Activated T-helper 17 cell treated with anti-CD3 and anti-CD28 coated beads, Interleukin-2, amount 50 U/mL, for 72 hours (primary cell): ENCODE measurements at regions not wholly inside any gene's neighbourhood (a gene's known extent, or its start where the extent isn't known, plus 50 kb on each side); places are given as distances from the start of the nearest gene placed in this dataset.

Source experiments
- ATAC-seq: fragments of 150-1000 bp; cut with Tn5 transposase; replicated peaks from 2 replicates; pipeline ENCODE4 v1.10.0; 2021; ENCODE audit warnings: mild to moderate bottlenecking, moderate library complexity
- H3K27ac Mint-ChIP-seq: one replicate; pipeline ENCODE4 v1.8.0; 2022; ENCODE audit warnings: mixed read lengths
- H3K27me3 Mint-ChIP-seq: one replicate; pipeline ENCODE4 v1.8.0; 2022; ENCODE audit warnings: mixed read lengths
- H3K36me3 Mint-ChIP-seq: one replicate; pipeline ENCODE4 v1.8.0; 2022; ENCODE audit warnings: low read depth, mild to moderate bottlenecking, mixed read lengths
- H3K4me1 Mint-ChIP-seq: one replicate; pipeline ENCODE4 v1.8.0; 2022; ENCODE audit warnings: mixed read lengths
- H3K4me3 Mint-ChIP-seq: one replicate; pipeline ENCODE4 v1.8.0; 2022; ENCODE audit warnings: mild to moderate bottlenecking, mixed read lengths
- H3K9me3 Mint-ChIP-seq: one replicate; pipeline ENCODE4 v1.8.0; 2022; ENCODE audit warnings: mixed read lengths

DNA sequence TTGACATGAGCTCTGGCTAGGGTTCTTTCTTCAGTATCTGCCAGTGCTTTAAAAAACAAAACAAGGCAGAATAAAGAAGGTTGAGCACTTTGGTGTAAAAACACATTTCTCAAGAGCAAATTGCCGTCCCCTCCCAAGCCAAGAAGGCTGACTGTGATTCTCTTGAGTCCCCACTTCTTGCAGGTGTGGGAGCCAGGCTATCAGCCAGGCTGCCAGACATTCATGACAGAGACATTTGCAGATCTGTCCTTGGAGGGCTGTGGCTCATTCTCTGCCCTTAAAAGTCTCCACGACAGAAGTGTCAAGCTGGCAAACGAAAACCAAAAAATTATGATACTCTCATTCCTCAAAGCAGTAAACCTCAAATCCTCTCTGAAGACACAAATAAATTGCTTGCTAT is 749.3 kb upstream of the HS6ST1 start:
- Mint-ChIP-seq H3K9me3 (no peaks in the 10 kb centered on the region), H3K27ac (no peak overlapping the region), H3K27me3 (no peaks in the 10 kb centered on the region), H3K36me3 (no peaks in the 10 kb centered on the region), H3K4me1 (no peaks in the 10 kb centered on the region), H3K4me3 (no peak overlapping the region)
- no peak for ATAC-seq

DNA sequence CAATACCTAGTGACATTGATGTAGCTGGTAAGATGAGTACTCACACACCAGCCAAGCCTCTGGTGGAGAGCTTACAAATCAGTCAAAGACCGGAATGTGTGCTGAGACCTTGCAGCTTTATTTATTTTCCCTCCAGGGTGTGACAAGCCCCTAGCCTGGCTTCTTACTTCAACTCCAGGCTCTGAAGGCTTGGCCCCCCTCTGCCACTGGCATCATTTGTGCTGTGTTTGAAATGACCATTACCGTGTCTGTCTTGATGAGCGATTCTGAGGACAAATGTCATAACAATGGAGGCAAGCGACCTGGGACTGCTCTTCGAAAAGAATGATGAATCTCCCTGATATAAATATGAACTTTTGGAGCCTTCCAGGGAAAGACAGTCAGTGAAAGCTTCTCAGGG is 749.9 kb upstream of the HS6ST1 start:
- Mint-ChIP-seq H3K9me3 (no peaks in the 10 kb centered on the region), H3K27ac (no peak overlapping the region), H3K27me3 (no peaks in the 10 kb centered on the region), H3K36me3 (no peaks in the 10 kb centered on the region), H3K4me1 (no peaks in the 10 kb centered on the region), H3K4me3 (no peak overlapping the region)
- no peak for ATAC-seq

DNA sequence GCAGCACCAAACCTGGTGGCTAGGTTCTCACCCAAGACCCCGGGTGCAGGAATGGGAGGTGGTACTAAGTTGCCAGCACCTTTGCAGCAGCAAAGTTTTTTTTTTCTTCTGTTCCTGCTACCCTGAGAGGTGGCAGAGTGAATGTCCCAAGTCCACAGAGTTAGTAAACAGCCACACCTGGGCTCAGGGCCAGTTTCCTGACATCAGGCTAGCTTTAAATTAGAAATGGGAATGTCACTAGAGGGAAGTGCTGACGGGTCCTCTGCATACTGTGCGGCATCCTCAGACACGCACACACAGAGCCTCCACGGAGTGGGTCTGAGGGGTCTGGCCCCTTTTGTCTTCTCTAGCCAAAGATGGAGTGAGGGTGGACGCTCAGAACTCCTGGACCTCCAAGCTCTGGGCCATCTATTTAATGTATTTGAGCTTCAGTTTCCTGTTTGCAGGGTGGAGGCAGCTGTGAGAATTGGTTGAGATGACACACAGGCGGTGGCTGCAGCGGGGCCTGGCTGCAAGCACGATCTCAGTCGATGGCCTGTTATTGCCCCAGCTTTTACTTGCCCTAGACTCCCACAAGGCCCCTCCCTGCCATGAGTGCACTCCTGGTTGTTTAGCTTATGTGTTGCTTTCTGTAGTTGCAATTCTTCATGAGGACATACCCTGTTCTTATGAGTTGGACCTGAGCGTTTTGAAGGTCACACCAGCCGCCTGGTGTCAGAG is 751.4 kb upstream of the HS6ST1 start:
- Mint-ChIP-seq H3K4me3 (no peak overlapping the region), H3K27me3 (no peaks in the 10 kb centered on the region), H3K4me1 (no peaks in the 10 kb centered on the region), H3K9me3 (no peaks in the 10 kb centered on the region), H3K36me3 (no peaks in the 10 kb centered on the region), H3K27ac (no peak overlapping the region)
- ATAC-seq = no peak

DNA sequence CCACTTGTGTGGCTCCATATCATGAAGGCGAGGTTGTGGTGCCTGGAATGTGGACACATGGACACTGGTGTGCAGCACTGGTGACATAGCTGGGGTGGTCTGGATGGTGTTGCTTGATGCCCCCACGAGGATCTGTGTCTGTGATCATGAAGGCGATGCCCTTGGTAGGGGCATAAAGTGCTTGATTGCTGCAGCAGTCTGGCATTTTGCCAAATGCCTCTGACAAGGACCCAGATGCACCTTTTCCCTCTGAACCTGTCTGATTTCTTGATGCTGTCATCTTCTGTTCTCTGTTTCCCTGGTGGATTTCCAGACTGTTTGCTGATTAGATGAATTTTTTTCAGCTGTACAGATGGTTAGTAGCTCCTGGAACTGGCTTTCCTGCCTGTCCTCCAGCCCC is 752.0 kb upstream of the HS6ST1 start:
- no peak for ATAC-seq
- H3K9me3 Mint-ChIP-seq = no peaks in the 10 kb centered on the region
- H3K27ac Mint-ChIP-seq = no peak overlapping the region
- no peaks in the 10 kb centered on the region for H3K4me1 Mint-ChIP-seq
- H3K4me3 Mint-ChIP-seq = no peak overlapping the region
- H3K27me3 Mint-ChIP-seq = no peaks in the 10 kb centered on the region
- H3K36me3 Mint-ChIP-seq = no peaks in the 10 kb centered on the region

DNA sequence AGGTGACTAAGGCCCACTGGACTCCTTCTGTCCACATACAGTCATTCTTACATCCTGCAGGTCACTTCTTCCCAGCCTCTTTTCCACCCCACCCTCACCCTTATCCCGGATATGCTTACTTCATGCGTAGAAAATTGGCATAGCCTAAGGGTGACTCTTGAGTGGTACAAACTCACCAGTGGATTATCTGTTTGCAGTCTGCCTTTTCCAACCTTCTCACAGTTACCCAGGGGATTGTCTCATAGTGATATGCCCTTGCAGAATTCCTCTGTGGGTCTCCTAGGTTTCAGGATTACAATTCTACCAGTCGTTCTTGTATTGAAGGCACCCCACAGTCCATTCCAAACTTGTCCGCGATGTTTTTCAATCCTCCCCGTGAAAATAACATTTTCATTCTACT is 752.9 kb upstream of the HS6ST1 start:
- Mint-ChIP-seq H3K4me3 (no peak overlapping the region), H3K36me3 (no peaks in the 10 kb centered on the region), H3K9me3 (no peaks in the 10 kb centered on the region), H3K27me3 (no peaks in the 10 kb centered on the region), H3K27ac (no peak overlapping the region), H3K4me1 (no peaks in the 10 kb centered on the region)
- ATAC-seq = no peak

DNA sequence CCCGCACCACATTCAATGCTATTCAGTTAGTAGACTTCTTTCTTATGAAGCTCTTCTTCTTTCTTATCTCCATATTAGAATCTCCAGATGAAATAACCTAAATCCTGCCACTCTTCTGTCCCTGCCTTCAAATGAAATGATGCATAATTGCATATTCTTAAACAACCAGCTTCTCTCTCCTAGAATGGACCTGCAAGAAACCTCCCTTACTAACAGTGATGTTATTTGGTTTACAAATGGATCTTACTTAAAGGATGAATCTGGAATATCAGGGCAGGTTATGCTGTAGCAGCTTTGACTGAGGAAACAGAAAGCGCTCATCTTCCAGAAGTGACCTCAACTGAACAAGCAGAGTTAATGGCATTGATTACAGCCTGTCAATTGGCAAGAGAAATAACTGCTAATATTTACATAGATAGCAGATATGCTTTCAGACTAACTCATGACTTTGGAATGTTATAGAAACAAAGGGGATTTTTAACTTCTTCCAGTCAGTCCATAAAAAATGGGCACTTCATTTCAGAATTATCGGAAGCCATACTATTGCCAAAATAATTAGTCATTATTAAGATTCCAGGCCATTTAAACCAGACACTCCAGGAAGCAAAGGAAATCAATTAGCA is 755.7 kb upstream of the HS6ST1 start:
- Mint-ChIP-seq H3K4me3 (no peak overlapping the region), H3K27ac (no peak overlapping the region), H3K4me1 (no peaks in the 10 kb centered on the region), H3K27me3 (peaks cover 4% of the 10 kb centered on the region), H3K36me3 (no peaks in the 10 kb centered on the region), H3K9me3 (no peaks in the 10 kb centered on the region)
- ATAC-seq = no peak

DNA sequence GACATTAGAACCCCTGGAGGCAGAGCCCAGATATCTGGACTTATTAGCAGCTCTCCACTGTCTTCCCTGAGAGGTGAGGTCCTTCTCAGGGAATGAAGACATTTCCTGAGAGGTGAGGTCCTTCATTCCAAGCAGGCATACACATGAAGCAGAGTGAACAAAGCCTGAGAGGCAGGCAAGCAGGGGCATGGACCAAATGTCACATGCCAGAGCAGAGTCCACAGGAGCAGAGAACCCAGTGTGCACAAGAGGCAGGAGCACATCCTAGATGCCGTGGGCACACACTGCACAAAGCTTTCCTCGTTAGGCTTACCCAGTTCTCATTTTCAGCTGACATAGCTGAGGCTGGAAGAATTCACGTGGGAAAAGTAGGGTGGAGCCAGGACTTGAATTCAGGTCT is 759.9 kb upstream of the HS6ST1 start:
- no peaks in the 10 kb centered on the region for H3K36me3 Mint-ChIP-seq
- no peak for ATAC-seq
- no peaks in the 10 kb centered on the region for H3K4me1 Mint-ChIP-seq
- H3K27me3 Mint-ChIP-seq = peaks cover 4% of the 10 kb centered on the region
- H3K27ac Mint-ChIP-seq = no peak overlapping the region
- no peaks in the 10 kb centered on the region for H3K9me3 Mint-ChIP-seq
- no peak overlapping the region for H3K4me3 Mint-ChIP-seq

DNA sequence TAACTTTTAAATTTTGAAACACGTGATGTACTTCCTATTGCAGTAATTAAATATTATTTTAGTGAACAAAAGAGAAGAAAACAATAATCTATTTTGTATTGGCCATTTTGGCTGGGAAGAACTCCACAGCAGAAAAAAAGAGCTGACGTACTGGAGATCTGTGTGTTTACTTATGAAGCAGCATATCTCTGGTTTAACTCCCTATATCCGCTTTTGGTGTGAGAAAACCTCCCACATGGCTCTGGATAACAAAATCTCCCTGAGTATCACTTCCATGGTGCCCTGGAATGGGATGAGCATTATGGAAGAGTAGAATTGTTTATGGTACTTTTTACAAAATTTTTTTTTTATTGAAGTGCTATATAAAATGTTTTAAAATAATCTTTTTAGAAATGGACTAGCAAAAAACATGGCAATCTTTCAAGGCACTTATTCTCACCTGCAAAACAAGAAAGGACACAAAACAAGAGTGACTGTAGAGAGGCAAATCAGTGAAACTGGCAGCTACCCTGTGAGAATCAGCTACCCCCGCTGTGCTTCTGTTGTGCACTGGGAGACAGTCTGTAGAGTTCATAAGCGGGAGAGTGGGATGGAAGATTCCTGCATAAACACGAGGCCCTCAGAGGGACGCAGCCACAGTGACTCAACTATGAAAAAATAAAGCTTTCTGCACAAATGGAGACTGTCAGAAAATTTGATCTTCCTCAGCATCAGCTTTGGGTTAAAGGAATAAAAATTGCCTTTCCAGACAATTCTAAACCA is 762.2 kb upstream of the HS6ST1 start:
- Mint-ChIP-seq H3K4me1 (no peaks in the 10 kb centered on the region), H3K36me3 (no peaks in the 10 kb centered on the region), H3K9me3 (no peaks in the 10 kb centered on the region), H3K4me3 (no peak overlapping the region), H3K27me3 (peaks cover 4% of the 10 kb centered on the region), H3K27ac (no peak overlapping the region)
- ATAC-seq = no peak

DNA sequence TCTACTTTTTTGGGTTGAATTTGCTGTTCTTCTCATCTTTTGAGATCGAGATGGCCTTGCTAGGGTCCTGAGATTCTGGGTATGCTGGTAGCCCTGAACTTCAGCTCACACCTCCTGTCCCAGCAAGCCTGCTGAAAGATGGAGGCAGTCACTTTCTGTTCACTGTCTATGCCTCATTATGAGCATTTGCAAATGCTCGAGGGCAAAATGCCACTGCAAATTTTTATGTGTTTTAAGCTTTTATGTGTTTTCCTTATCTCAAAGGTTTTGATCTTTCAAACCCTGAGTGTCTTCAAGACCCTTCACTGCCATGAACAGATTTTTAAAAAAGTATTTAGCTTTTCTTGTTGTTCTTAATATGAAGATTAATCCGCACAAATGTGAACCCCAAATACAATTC is 766.7 kb upstream of the HS6ST1 start:
- Mint-ChIP-seq H3K4me1 (no peaks in the 10 kb centered on the region), H3K27ac (no peak overlapping the region), H3K27me3 (peaks cover 4% of the 10 kb centered on the region), H3K4me3 (no peak overlapping the region), H3K9me3 (no peaks in the 10 kb centered on the region), H3K36me3 (no peaks in the 10 kb centered on the region)
- no peak for ATAC-seq

DNA sequence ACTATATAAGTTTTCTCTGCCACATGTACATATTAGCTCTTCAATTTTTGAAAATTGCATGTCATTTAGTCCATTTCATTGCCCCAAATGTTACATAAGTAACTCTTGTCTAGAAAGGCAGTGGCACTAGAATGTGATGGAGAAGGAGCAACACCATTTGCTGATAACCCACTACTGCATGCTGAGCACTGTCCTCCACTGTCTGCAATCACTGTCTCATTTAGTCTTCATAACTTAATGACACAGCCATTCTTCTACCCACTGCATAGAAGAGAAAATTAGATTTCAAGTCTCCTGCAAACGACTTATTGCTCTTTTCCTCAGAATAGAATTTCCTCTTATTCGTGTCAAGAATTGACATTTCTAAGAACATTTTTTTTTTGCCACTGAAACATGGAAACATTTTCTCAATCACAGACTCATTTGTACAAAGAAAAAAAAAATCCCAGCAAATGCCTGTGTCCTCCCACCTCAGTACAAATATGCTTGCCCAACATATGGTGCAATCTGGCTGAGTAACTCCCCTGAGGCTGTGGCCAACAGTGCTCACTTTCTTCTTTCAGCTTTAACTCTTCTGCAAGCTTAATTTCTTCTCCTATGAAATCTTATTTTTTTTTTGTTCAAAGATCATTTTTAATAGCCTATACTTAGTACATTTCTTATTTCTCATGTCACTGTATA is 768.6 kb upstream of the HS6ST1 start:
- Mint-ChIP-seq H3K4me1 (no peaks in the 10 kb centered on the region), H3K36me3 (no peaks in the 10 kb centered on the region), H3K9me3 (no peaks in the 10 kb centered on the region), H3K27me3 (peaks cover 4% of the 10 kb centered on the region), H3K4me3 (no peak overlapping the region), H3K27ac (no peak overlapping the region)
- ATAC-seq = no peak

DNA sequence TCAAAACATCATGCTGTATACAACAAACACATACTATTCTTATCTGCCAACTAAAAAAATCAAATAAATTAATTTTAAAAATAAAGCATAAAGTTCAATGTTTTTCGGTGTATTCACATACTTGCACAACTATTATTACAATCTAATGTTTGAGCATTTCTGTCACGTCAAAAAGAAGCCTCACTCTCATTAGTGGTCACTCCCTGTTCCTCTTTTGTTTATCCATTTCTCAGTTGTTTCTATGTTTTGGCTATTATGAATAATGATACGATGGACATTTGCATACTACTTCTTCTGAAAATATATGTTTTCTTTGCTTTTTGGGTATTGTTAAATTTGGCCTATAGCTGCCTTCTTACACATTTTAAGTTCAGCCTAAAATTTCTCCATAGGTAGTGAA is 773.0 kb upstream of the HS6ST1 start:
- no peaks in the 10 kb centered on the region for H3K9me3 Mint-ChIP-seq
- H3K4me1 Mint-ChIP-seq = no peaks in the 10 kb centered on the region
- no peak overlapping the region for H3K27ac Mint-ChIP-seq
- no peak overlapping the region for H3K4me3 Mint-ChIP-seq
- ATAC-seq = no peak
- H3K27me3 Mint-ChIP-seq = peaks cover 4% of the 10 kb centered on the region
- H3K36me3 Mint-ChIP-seq = no peaks in the 10 kb centered on the region

DNA sequence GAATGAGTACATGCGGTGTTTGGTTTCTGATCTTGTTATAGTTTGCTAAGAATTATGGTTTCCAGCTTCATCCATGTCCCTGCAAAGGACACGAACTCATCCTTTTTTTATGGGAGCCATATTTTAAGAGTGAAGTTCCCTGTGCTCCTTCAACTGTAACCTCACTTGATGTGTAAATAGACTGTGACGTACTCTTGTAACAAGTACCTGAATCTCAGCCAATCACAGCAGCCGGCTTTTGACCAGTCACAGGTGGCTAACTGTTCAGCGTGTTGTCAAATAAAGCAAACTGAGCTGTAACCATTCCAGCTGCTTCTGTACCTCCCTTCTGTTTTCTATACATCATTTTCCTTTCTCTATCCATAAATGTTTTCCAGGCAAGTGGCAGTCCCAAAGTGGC is 774.3 kb upstream of the HS6ST1 start:
- no peak for ATAC-seq
- Mint-ChIP-seq H3K4me3 (no peak overlapping the region), H3K9me3 (no peaks in the 10 kb centered on the region), H3K27ac (no peak overlapping the region), H3K36me3 (no peaks in the 10 kb centered on the region), H3K4me1 (no peaks in the 10 kb centered on the region), H3K27me3 (peaks cover 4% of the 10 kb centered on the region)

DNA sequence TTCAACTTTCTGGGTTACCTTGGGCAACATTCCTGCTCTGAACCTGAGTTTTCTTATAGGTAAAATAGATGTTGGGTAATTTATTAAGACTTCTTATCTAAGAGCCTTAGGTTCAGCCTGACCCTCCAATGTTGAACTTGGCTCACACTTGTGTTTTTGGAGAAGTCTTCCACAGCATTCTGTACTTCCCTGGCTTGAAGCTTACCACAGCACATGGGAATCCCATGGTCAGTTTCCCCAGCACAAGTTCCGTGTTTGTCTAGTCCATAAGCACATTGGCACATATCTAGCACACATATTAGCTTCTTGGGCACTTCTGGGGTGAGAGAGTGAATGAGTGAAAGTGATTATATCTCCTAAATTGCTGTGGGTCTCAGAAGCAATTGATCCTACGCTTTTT is 782.5 kb upstream of the HS6ST1 start:
- H3K4me1 Mint-ChIP-seq = no peaks in the 10 kb centered on the region
- no peaks in the 10 kb centered on the region for H3K27me3 Mint-ChIP-seq
- H3K27ac Mint-ChIP-seq = no peak overlapping the region
- H3K36me3 Mint-ChIP-seq = no peaks in the 10 kb centered on the region
- ATAC-seq = no peak
- no peak overlapping the region for H3K4me3 Mint-ChIP-seq
- no peaks in the 10 kb centered on the region for H3K9me3 Mint-ChIP-seq

DNA sequence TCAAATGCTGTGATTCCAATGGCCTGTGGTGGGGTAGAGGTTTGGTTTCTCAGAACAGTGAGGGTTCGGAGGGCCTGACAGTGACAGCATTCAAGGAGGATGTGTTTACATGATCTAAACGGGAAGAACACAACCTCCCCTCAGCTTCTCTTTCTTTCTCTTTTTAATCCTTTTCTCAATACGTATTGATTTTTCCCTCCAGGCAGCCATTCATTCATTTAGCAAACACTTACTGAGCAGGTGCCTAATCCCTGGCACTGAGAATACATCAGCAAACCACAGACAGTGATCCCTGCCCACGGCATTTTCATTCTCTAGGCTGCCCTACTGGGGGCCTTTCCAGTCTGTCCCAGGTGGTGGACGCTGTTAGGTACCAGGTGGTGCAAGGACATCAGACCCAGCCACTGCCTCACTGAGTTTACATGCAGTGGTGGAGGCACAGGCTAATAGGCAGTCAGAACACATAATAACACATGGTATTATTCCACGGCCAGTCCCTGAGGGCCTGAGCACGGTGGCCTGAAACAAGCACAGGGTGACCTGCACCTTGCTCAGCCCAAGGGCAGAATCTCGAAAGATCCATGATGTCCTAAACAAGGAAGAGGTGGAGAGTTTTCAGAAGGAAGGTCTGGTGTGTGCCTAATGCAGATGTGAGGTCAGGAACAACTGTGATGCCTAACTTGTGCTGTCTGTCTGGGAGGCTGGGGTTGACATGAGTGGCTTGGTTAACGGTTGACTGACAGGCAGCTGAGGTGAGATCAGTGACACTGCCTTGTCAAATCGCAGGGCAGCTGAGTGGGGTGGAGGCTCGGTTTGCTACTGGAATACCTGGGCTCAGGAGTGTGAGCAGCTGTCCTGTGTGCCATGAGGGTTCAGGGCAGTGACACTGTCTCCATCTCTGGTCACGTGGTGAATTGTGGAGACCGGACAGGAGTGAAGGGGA is 785.5 kb upstream of the HS6ST1 start:
- Mint-ChIP-seq H3K27ac (no peak overlapping the region), H3K9me3 (no peaks in the 10 kb centered on the region), H3K27me3 (no peaks in the 10 kb centered on the region), H3K36me3 (no peaks in the 10 kb centered on the region), H3K4me3 (no peak overlapping the region), H3K4me1 (no peaks in the 10 kb centered on the region)
- no peak for ATAC-seq
